ENCODE measurements at regions not wholly inside any gene's neighbourhood (a gene's known extent, or its start where the extent isn't known, plus 50 kb on each side); places are given as distances from the start of the nearest gene placed in this dataset.

GRCh38 chr10:84078771-84079170 is 60.5 kb upstream of the GHITM start:
- H3K9me3 ChIP-seq = no peaks in the 10 kb centered on the region
- H3K27ac ChIP-seq = no peak overlapping the region
- intact Hi-C loops (cut with DNase I) = no loop called here
- no peak for DNase-seq
- H3K36me3 ChIP-seq = no peaks in the 10 kb centered on the region
- H3K4me3 ChIP-seq = no peak overlapping the region
- H3K27me3 ChIP-seq = no peaks in the 10 kb centered on the region
- no peak for TF ChIP-seq CTCF (IDR thresholded peaks at IDR 0.05)
- TF ChIP-seq EP300 (IDR thresholded peaks at IDR 0.05) = no peak
- no peak for TF ChIP-seq POLR2A (IDR thresholded peaks at IDR 0.05)
- H3K4me1 ChIP-seq (ENCODE audit: insufficient read depth) = peaks cover 2% of the 10 kb centered on the region

- intact Hi-C loops (cut with DNase I) = no loop called here
- H3K36me3 ChIP-seq = no peaks in the 10 kb centered on the region
- no peaks in the 10 kb centered on the region for H3K9me3 ChIP-seq
- H3K27ac ChIP-seq = no peak overlapping the region
- no peak overlapping the region for H3K4me3 ChIP-seq
- 50 to 83% (median 60%) methylated on average over 3 of the region's 3 CpGs for WGBS, 3 donors
- no peaks in the 10 kb centered on the region for H3K4me1 ChIP-seq (ENCODE audit: insufficient read depth)
- H3K27me3 ChIP-seq = no peaks in the 10 kb centered on the region
- DNase-seq = no peak
- TF ChIP-seq EP300 (IDR thresholded peaks at IDR 0.05) = no peak
- no peak for TF ChIP-seq CTCF (IDR thresholded peaks at IDR 0.05)
- TF ChIP-seq POLR2A (IDR thresholded peaks at IDR 0.05) = no peak
Observed at GRCh38 chr10:84084342-84084741, 55.0 kb upstream of the GHITM start.

- DNase-seq = no peak
Observed at GRCh38 chr10:84087202-84087601, 52.1 kb upstream of the GHITM start.

DNA sequence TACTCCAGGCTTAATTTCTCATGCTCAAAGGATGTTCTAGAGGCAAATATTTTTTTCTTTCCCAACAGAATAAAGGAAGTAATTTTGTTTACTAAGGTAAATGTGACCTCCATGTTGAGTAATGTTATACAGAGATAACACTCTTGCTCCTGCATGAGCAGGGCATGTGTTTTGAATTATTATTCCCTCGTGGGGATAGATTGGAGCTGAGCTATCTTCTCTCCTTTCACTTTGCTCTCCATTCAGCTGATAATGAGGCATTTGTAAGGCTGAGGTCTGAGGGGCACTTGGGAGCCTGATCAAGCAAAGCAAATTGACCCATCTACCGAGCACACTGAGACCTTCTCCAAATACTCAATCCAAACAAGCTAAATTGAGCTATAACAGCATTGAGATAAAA is 50.7 kb upstream of the GHITM start:
- no peak for TF ChIP-seq POLR2A (IDR thresholded peaks at IDR 0.05)
- TF ChIP-seq CTCF (IDR thresholded peaks at IDR 0.05) = no peak
- TF ChIP-seq EP300 (IDR thresholded peaks at IDR 0.05) = no peak
- Histone ChIP-seq H3K36me3 (no peaks in the 10 kb centered on the region), H3K9me3 (no peaks in the 10 kb centered on the region), H3K4me1 (ENCODE audit: insufficient read depth) (no peaks in the 10 kb centered on the region), H3K27me3 (no peaks in the 10 kb centered on the region), H3K27ac (no peak overlapping the region), H3K4me3 (no peak overlapping the region)
- no peak for DNase-seq
- WGBS, 3 donors = 5 to 9% (median 6%) methylated on average over 2 of the region's 2 CpGs
- intact Hi-C loops (cut with DNase I) = no loop called here

More at GRCh38 chr10:84087202-84087601, 52.1 kb upstream of the GHITM start:
- H3K36me3 ChIP-seq = no peaks in the 10 kb centered on the region
- no peak for TF ChIP-seq EP300 (IDR thresholded peaks at IDR 0.05)
- TF ChIP-seq CTCF (IDR thresholded peaks at IDR 0.05) = no peak
- no peak for TF ChIP-seq POLR2A (IDR thresholded peaks at IDR 0.05)
- no peaks in the 10 kb centered on the region for H3K4me1 ChIP-seq (ENCODE audit: insufficient read depth)
- no peak overlapping the region for H3K4me3 ChIP-seq
- no peaks in the 10 kb centered on the region for H3K27me3 ChIP-seq
- whole genome bisulfite sequencing, 3 donors = 76 to 86% (median 82%) methylated on average over 1 of the region's 1 CpG
- intact Hi-C loops (cut with DNase I) = no loop called here
- no peak overlapping the region for H3K27ac ChIP-seq
- H3K9me3 ChIP-seq = no peaks in the 10 kb centered on the region

GRCh38 chr10:84089162-84089561 is 50.1 kb upstream of the GHITM start:
- intact Hi-C loops (cut with DNase I) = no loop called here
- H3K4me3 ChIP-seq = no peak overlapping the region
- H3K36me3 ChIP-seq = no peaks in the 10 kb centered on the region
- WGBS, 3 donors = 69 to 73% (median 73%) methylated on average over 2 of the region's 2 CpGs
- TF ChIP-seq EP300 (IDR thresholded peaks at IDR 0.05) (no peak), POLR2A (IDR thresholded peaks at IDR 0.05) (no peak), CTCF (IDR thresholded peaks at IDR 0.05) (no peak)
- H3K27me3 ChIP-seq = no peaks in the 10 kb centered on the region
- H3K4me1 ChIP-seq (ENCODE audit: insufficient read depth) = no peaks in the 10 kb centered on the region
- H3K9me3 ChIP-seq = no peaks in the 10 kb centered on the region
- DNase-seq = no peak
- no peak overlapping the region for H3K27ac ChIP-seq
